Dedifferentiated amniotic fluid mesenchymal stem cell (primary cell): ENCODE measurements at regions not wholly inside any gene's neighbourhood (a gene's known extent, or its start where the extent isn't known, plus 50 kb on each side); places are given as distances from the start of the nearest gene placed in this dataset.

ENCODE experiments used
- DNase-seq: peaks from one replicate; pipeline ENCODE4 v3.0.0-alpha.2; 2016; ENCODE audit errors: extremely low spot score

GRCh38 chr12:77723308-77723707 is 107.4 kb upstream of the NAV3 start:
- DNase-seq: no peak

GRCh38 chr12:77722536-77722935 is 108.2 kb upstream of the NAV3 start:
- DNase-seq: no peak

- no peak for DNase-seq
Measured at GRCh38 chr12:77720258-77720657, 110.4 kb upstream of the NAV3 start.

- DNase-seq: no peak
Measured at GRCh38 chr12:77710209-77710608, 120.5 kb upstream of the NAV3 start.

- DNase-seq: no peak
Measured at GRCh38 chr12:77697126-77697525, 133.6 kb upstream of the NAV3 start.

- DNase-seq: no peak
Measured at GRCh38 chr12:77696183-77696582, 134.5 kb upstream of the NAV3 start.

GRCh38 chr12:77689510-77690086 is 141.1 kb upstream of the NAV3 start:
- no peak for DNase-seq

- no peak for DNase-seq
Measured at GRCh38 chr12:77687321-77687720, 143.4 kb upstream of the NAV3 start.

GRCh38 chr12:77686760-77687159 is 143.9 kb upstream of the NAV3 start:
- DNase-seq: peak; percentile 19

GRCh38 chr12:77685901-77686300 is 144.8 kb upstream of the NAV3 start:
- no peak for DNase-seq

- DNase-seq: peak; percentile 85
Measured at GRCh38 chr12:77685112-77685511, 145.6 kb upstream of the NAV3 start.

- no peak for DNase-seq
Measured at GRCh38 chr12:77682488-77682887, 148.2 kb upstream of the NAV3 start.

GRCh38 chr12:77681726-77682125 is 149.0 kb upstream of the NAV3 start:
- DNase-seq: no peak

GRCh38 chr12:77679686-77680085 is 151.0 kb upstream of the NAV3 start:
- no peak for DNase-seq

GRCh38 chr12:77678621-77679020 is 152.1 kb upstream of the NAV3 start:
- DNase-seq: no peak

- DNase-seq: no peak
Measured at GRCh38 chr12:77667101-77667500, 163.6 kb upstream of the NAV3 start.

GRCh38 chr12:77648716-77649115 is 182.0 kb upstream of the NAV3 start:
- DNase-seq: peak; percentile 21

GRCh38 chr12:77645966-77646598 is 184.6 kb upstream of the NAV3 start:
- DNase-seq: no peak

- no peak for DNase-seq
Measured at GRCh38 chr12:77644915-77645605, 185.6 kb upstream of the NAV3 start.

- DNase-seq: no peak
Measured at GRCh38 chr12:77642246-77642645, 188.4 kb upstream of the NAV3 start.

- no peak for DNase-seq
Measured at GRCh38 chr12:77640356-77640755, 190.3 kb upstream of the NAV3 start.

- DNase-seq: no peak
Measured at GRCh38 chr12:77630790-77631445, 199.8 kb upstream of the NAV3 start.

- DNase-seq: no peak
Measured at GRCh38 chr12:77630344-77630743, 200.3 kb upstream of the NAV3 start.
